ENCODE measurements at regions not wholly inside any gene's neighbourhood (a gene's known extent, or its start where the extent isn't known, plus 50 kb on each side); places are given as distances from the start of the nearest gene placed in this dataset.

DNA sequence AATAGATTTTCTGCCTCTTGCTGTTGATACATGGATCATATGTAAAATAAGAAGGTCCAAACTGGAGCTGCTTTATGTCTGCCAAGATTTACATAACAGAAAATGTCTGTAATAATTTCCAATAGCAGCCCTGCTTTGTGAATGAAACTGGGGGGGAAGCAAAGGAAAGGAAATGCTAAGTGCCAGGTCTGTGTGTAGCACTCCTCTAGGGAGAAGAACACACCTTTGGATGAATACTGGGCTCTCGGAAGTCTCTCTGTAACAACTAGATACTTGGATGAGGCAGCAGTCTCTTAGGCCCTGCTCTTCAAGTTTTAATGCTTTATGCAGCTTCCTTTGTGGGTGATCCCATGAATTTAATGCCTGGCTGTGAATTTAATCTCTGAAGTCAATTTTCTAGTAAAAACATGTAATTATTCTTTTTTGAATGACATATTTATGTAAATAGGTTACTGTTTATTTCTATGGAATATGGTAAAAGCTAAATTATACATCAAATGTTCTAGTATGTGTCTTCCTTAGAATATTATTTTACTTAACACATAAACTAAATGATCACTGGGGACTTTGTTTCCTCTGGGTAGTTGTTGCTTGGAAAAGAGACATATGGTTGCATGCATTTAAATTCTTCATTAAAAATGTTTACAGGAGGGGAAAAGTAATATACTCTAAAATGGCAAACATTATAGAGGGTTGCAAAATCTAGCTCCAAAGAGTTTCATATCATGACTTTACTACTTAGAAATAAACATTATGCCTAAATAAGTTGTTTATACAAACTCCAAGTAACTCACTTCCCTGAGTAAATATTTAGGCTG, 336.6 kb upstream of the CWC22 start:
- TF ChIP-seq GATA2 (IDR thresholded peaks at IDR 0.05; ENCODE audit: low read depth, low read length) (no peak), GATA3 (IDR thresholded peaks at IDR 0.05; ENCODE audit: low read depth, low read length) (no peak)
